ENCODE measurements at regions not wholly inside any gene's neighbourhood (a gene's known extent, or its start where the extent isn't known, plus 50 kb on each side); places are given as distances from the start of the nearest gene placed in this dataset.

DNA sequence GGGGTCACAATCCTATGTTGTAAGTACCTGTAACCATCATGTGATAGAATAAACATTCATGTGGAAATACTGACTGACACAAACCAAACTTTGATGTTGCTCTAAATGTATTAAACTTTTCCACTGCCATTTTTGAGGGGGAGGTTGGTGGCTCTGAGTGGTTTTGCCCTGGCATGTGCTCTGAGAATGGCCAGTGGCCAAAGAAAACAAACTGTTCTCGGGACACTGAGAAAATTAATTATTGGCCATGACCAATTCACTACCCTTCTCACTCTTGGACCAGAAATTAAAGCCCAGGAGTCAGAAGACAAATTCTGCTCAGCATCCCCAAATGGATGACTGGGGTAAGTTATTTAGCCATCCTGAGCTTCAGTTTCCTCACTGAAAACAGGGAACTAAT lies 195.9 kb downstream of the XPNPEP1 start:
- POLR2A ChIA-PET: no interaction called here
- CTCF ChIA-PET: no interaction called here
- Histone ChIP-seq H3K36me3 (ENCODE audit: control insufficient read depth in 2 of 2, insufficient read depth in 1 of 2, low read length in 2 of 2) (no peaks in the 10 kb centered on the region), H3K27ac (ENCODE audit: extremely low read depth, low read depth, low read length) (no peak overlapping the region), H3K9me3 (ENCODE audit: control insufficient read depth, insufficient read depth, low read depth, low read length) (no peaks in the 10 kb centered on the region), H3K4me1 (ENCODE audit: control insufficient read depth, insufficient read depth, low read length) (no peaks in the 10 kb centered on the region), H3K4me3 (ENCODE audit: low read depth, low read length) (no peak overlapping the region)
- no peak for TF ChIP-seq ZNF624 (tag by site-specific recombination; IDR thresholded peaks at IDR 0.05)
- TF ChIP-seq, protein P1, sequence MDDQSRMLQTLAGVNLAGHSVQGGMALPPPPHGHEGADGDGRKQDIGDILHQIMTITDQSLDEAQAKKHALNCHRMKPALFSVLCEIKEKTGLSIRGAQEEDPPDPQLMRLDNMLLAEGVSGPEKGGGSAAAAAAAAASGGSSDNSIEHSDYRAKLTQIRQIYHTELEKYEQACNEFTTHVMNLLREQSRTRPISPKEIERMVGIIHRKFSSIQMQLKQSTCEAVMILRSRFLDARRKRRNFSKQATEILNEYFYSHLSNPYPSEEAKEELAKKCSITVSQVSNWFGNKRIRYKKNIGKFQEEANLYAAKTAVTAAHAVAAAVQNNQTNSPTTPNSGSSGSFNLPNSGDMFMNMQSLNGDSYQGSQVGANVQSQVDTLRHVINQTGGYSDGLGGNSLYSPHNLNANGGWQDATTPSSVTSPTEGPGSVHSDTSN (CRISPR knock-in tag; IDR thresholded peaks at IDR 0.05): no peak
- no peak for TF ChIP-seq ZNF211 (tag by site-specific recombination; IDR thresholded peaks at IDR 0.05; ENCODE audit: low read depth)
- no peak for TF ChIP-seq ZNF292 (tag by site-specific recombination; IDR thresholded peaks at IDR 0.05; ENCODE audit: borderline replicate concordance, low read depth)
- TF ChIP-seq BCL11A (tag by site-specific recombination; IDR thresholded peaks at IDR 0.05; ENCODE audit: low read depth): no peak
- no peak for TF ChIP-seq ZBTB48 (tag by site-specific recombination; IDR thresholded peaks at IDR 0.05)
- TF ChIP-seq, protein P2, sequence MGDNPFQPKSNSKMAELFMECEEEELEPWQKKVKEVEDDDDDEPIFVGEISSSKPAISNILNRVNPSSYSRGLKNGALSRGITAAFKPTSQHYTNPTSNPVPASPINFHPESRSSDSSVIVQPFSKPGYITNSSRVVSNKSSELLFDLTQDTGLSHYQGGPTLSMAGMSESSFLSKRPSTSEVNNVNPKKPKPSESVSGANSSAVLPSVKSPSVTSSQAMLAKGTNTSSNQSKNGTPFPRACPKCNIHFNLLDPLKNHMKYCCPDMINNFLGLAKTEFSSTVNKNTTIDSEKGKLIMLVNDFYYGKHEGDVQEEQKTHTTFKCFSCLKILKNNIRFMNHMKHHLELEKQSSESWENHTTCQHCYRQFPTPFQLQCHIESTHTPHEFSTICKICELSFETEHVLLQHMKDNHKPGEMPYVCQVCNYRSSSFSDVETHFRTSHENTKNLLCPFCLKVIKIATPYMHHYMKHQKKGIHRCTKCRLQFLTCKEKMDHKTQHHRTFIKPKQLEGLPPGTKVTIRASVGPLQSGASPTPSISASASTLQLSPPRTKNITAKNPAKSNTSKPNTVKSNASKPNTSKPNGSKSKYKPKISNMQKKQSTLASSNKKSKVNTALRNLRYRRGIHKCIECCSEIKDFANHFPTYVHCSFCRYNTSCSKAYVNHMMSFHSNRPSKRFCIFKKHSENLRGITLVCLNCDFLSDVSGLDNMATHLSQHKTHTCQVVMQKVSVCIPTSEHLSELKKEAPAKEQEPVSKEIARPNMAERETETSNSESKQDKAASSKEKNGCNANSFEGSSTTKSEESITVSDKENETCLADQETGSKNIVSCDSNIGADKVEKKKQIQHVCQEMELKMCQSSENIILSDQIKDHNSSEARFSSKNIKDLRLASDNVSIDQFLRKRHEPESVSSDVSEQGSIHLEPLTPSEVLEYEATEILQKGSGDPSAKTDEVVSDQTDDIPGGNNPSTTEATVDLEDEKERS (tag by site-specific recombination; IDR thresholded peaks at IDR 0.05): no peak
- no peak for TF ChIP-seq GLI2 (tag by site-specific recombination; IDR thresholded peaks at IDR 0.05; ENCODE audit: borderline replicate concordance, low read depth)
- no peak for TF ChIP-seq ZNF433 (tag by site-specific recombination; IDR thresholded peaks at IDR 0.05; ENCODE audit: low read depth)

DNA sequence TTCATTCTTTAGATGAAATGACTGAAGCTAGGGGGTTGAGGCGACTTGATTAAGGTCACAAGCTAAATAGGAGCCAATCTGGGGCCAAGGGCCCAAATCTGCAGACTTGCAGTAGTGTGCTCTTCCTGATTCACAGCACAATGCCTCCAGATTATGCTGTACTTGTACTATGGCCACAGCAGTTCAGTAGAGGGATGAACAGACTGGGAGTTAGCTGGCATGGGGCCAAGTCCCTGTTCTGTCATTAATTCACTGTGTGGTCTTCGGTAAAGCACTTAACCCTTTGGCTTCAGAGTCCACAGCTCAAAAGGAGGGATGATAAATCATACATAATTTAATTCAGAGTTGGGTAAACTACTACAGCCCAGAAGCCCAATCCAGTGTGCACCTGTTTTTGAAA lies 196.8 kb downstream of the XPNPEP1 start:
- CTCF ChIA-PET: no interaction called here
- Histone ChIP-seq H3K36me3 (ENCODE audit: control insufficient read depth in 2 of 2, insufficient read depth in 1 of 2, low read length in 2 of 2) (no peaks in the 10 kb centered on the region), H3K4me3 (ENCODE audit: low read depth, low read length) (no peak overlapping the region), H3K27ac (ENCODE audit: extremely low read depth, low read depth, low read length) (no peak overlapping the region), H3K9me3 (ENCODE audit: control insufficient read depth, insufficient read depth, low read depth, low read length) (no peaks in the 10 kb centered on the region), H3K4me1 (ENCODE audit: control insufficient read depth, insufficient read depth, low read length) (no peaks in the 10 kb centered on the region)
- TF ChIP-seq ZNF114 (tag by site-specific recombination; IDR thresholded peaks at IDR 0.05) (no peak), ZNF10 (tag by site-specific recombination; IDR thresholded peaks at IDR 0.05) (no peak), ZNF585B (tag by site-specific recombination; IDR thresholded peaks at IDR 0.05) (no peak), OSR2 (tag by site-specific recombination; IDR thresholded peaks at IDR 0.05) (no peak), ZFP3 (tag by site-specific recombination; IDR thresholded peaks at IDR 0.05; ENCODE audit: low read depth) (no peak), ZNF391 (tag by site-specific recombination; IDR thresholded peaks at IDR 0.05; ENCODE audit: borderline replicate concordance, low read depth) (no peak), ZNF776 (tag by site-specific recombination; IDR thresholded peaks at IDR 0.05; ENCODE audit: borderline replicate concordance) (no peak), ZNF292 (tag by site-specific recombination; IDR thresholded peaks at IDR 0.05; ENCODE audit: borderline replicate concordance, low read depth) (no peak), ZNF202 (tag by site-specific recombination; IDR thresholded peaks at IDR 0.05; ENCODE audit: borderline replicate concordance) (no peak), ZNF138 (tag by site-specific recombination; IDR thresholded peaks at IDR 0.05; ENCODE audit: borderline replicate concordance) (no peak), TCF7L2 (IDR thresholded peaks at IDR 0.05; ENCODE audit: borderline replicate concordance, low read depth, low read length) (no peak), ZNF366 (tag by site-specific recombination; conservative IDR thresholded peaks at IDR 0.05) (no peak), OVOL3 (tag by site-specific recombination; IDR thresholded peaks at IDR 0.05) (no peak), ZNF274 (IDR thresholded peaks at IDR 0.05; ENCODE audit: low read length) (no peak), ZNF274 (tag by site-specific recombination; IDR thresholded peaks at IDR 0.05; ENCODE audit: borderline replicate concordance) (no peak), ZNF530 (tag by site-specific recombination; IDR thresholded peaks at IDR 0.05; ENCODE audit: low read depth) (no peak), MEIS1 (CRISPR knock-in tag; IDR thresholded peaks at IDR 0.05; ENCODE audit: borderline replicate concordance) (no peak)
- TF ChIP-seq, protein P3, sequence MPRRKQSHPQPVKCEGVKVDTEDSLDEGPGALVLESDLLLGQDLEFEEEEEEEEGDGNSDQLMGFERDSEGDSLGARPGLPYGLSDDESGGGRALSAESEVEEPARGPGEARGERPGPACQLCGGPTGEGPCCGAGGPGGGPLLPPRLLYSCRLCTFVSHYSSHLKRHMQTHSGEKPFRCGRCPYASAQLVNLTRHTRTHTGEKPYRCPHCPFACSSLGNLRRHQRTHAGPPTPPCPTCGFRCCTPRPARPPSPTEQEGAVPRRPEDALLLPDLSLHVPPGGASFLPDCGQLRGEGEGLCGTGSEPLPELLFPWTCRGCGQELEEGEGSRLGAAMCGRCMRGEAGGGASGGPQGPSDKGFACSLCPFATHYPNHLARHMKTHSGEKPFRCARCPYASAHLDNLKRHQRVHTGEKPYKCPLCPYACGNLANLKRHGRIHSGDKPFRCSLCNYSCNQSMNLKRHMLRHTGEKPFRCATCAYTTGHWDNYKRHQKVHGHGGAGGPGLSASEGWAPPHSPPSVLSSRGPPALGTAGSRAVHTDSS (tag by site-specific recombination; IDR thresholded peaks at IDR 0.05): no peak
- TF ChIP-seq, protein P4, sequence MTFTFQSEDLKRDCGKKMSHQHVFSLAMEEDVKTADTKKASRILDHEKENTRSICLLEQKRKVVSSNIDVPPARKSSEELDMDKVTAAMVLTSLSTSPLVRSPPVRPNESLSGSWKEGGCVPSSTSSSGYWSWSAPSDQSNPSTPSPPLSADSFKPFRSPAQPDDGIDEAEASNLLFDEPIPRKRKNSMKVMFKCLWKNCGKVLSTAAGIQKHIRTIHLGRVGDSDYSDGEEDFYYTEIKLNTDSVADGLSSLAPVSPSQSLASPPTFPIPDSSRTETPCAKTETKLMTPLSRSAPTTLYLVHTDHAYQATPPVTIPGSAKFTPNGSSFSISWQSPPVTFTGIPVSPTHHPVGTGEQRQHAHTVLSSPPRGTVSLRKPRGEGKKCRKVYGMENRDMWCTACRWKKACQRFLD (tag by site-specific recombination; IDR thresholded peaks at IDR 0.05): no peak
- TF ChIP-seq, protein P5, sequence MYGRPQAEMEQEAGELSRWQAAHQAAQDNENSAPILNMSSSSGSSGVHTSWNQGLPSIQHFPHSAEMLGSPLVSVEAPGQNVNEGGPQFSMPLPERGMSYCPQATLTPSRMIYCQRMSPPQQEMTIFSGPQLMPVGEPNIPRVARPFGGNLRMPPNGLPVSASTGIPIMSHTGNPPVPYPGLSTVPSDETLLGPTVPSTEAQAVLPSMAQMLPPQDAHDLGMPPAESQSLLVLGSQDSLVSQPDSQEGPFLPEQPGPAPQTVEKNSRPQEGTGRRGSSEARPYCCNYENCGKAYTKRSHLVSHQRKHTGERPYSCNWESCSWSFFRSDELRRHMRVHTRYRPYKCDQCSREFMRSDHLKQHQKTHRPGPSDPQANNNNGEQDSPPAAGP (tag by site-specific recombination; IDR thresholded peaks at IDR 0.05): no peak
- POLR2A ChIA-PET: no interaction called here
